SU-DHL-6 (cell line): ENCODE measurements at regions not wholly inside any gene's neighbourhood (a gene's known extent, or its start where the extent isn't known, plus 50 kb on each side); places are given as distances from the start of the nearest gene placed in this dataset.

Experiments used
- H2AFZ ChIP-seq: fragments of 200-600 bp; sonication (generic); 2 replicates; pipeline ENCODE4 v1.6.1; 2014; ENCODE audit warnings: low read depth, mild to moderate bottlenecking, moderate library complexity, mixed read lengths, antibody characterized with exemption, low read length; ENCODE audit not compliant: severe bottlenecking
- H3F3A ChIP-seq: fragments of 200-600 bp; shearing (Covaris generic); 2 replicates; pipeline ENCODE4 v1.6.0; 2016; ENCODE audit warnings: antibody characterized with exemption, mild to moderate bottlenecking; ENCODE audit not compliant: insufficient read depth
- H3K27ac ChIP-seq: fragments of 200-600 bp; sonication (generic); 2 replicates; pipeline ENCODE4 v1.5.1; 2016; ENCODE audit warnings: low read depth, mild to moderate bottlenecking, low read length, moderate library complexity, mixed read lengths
- H3K27me3 ChIP-seq: fragments of 200-600 bp; sonication (generic), shearing (Covaris generic); 2 replicates; pipeline ENCODE4 v1.6.0; 2014; ENCODE audit warnings: mild to moderate bottlenecking, low read length
- H3K36me3 ChIP-seq: fragments of 200-600 bp; sonication (generic); 2 replicates; pipeline ENCODE4 v1.6.1; 2014; ENCODE audit warnings: mild to moderate bottlenecking, low read length, mixed read lengths
- H3K4me2 ChIP-seq: fragments of 300-600, 200-600 bp; shearing (Covaris generic), sonication (generic); 2 replicates; pipeline ENCODE4 v1.6.0; 2014; ENCODE audit warnings: low read length, low read depth, mild to moderate bottlenecking; ENCODE audit not compliant: poor library complexity, severe bottlenecking
- H3K4me3 ChIP-seq: fragments of 200-600 bp; sonication (generic); 2 replicates; pipeline ENCODE4 v1.5.1; 2014; ENCODE audit warnings: antibody characterized with exemption, low read length, mild to moderate bottlenecking, mixed read lengths; ENCODE audit not compliant: insufficient read depth, poor library complexity, severe bottlenecking
- H3K79me2 ChIP-seq: fragments of 200-600 bp; sonication (generic); 2 replicates; pipeline ENCODE4 v1.6.1; 2014; ENCODE audit warnings: mild to moderate bottlenecking, low read length, moderate library complexity; ENCODE audit not compliant: insufficient read depth
- H3K9ac ChIP-seq: fragments of 200-600 bp; sonication (generic); 2 replicates; pipeline ENCODE4 v1.7.0; 2014; ENCODE audit warnings: mild to moderate bottlenecking, low read length
- H3K9me2 ChIP-seq: fragments of 200-600 bp; sonication (generic); replicated peaks from 2 replicates; pipeline ENCODE4 v1.6.1; 2014; ENCODE audit warnings: low read length; ENCODE audit not compliant: insufficient read depth
- H3K9me3 ChIP-seq: fragments of 200-600 bp; sonication (generic); 2 replicates; pipeline ENCODE4 v1.6.1; 2014; ENCODE audit warnings: low read length, mixed read lengths; ENCODE audit not compliant: insufficient read depth
- H4K20me1 ChIP-seq: fragments of 200-600 bp; sonication (generic); 2 replicates; pipeline ENCODE4 v1.6.1; 2014; ENCODE audit warnings: low read depth, mild to moderate bottlenecking, antibody characterized with exemption, low read length, moderate library complexity, mixed read lengths
- CTCF ChIP-seq: fragments of 200-600 bp; sonication (generic); IDR thresholded peaks from one replicate; pipeline ENCODE4 v1.5.1; 2017; ENCODE audit warnings: antibody characterized with exemption, mild to moderate bottlenecking, low read length, moderate library complexity; ENCODE audit not compliant: insufficient read depth, poor library complexity, severe bottlenecking
- EZH2phosphoT487 ChIP-seq: fragments of 200-600 bp; sonication (generic), shearing (Covaris generic); conservative IDR thresholded peaks from 2 replicates; pipeline ENCODE4 v1.6.1; 2018; ENCODE audit warnings: mild to moderate bottlenecking, antibody characterized with exemption, low read length, moderate library complexity, mixed read lengths

- Histone ChIP-seq H3K9ac (no peak overlapping the region), H3K27ac (no peak overlapping the region), H4K20me1 (no peaks in the 10 kb centered on the region), H3K4me3 (no peak overlapping the region), H3K79me2 (no peaks in the 10 kb centered on the region), H2AFZ (no peak overlapping the region), H3K36me3 (no peaks in the 10 kb centered on the region), H3K4me2 (no peak overlapping the region), H3F3A (no peaks in the 10 kb centered on the region), H3K27me3 (no peaks in the 10 kb centered on the region), H3K9me3 (no peaks in the 10 kb centered on the region), H3K9me2 (no peaks in the 10 kb centered on the region)
- no peak for TF ChIP-seq EZH2phosphoT487
Measured at GRCh38 chr1:5220421-5220820, 566.0 kb downstream of the AJAP1 start.

- Histone ChIP-seq H3K79me2 (no peaks in the 10 kb centered on the region), H3K4me2 (no peak overlapping the region), H3K36me3 (no peaks in the 10 kb centered on the region), H3F3A (no peaks in the 10 kb centered on the region), H3K4me3 (no peak overlapping the region), H2AFZ (no peak overlapping the region), H3K27me3 (no peaks in the 10 kb centered on the region), H3K9me2 (no peaks in the 10 kb centered on the region), H3K9ac (no peak overlapping the region), H3K9me3 (no peaks in the 10 kb centered on the region), H4K20me1 (no peaks in the 10 kb centered on the region), H3K27ac (no peak overlapping the region)
- TF ChIP-seq CTCF (no peak), EZH2phosphoT487 (no peak)
Measured at GRCh38 chr1:5200006-5200405, 545.6 kb downstream of the AJAP1 start.

- no peaks in the 10 kb centered on the region for H3K27me3 ChIP-seq
- TF ChIP-seq CTCF (no peak), EZH2phosphoT487 (no peak)
- H3K9ac ChIP-seq, result no peak overlapping the region
- H2AFZ ChIP-seq, result no peak overlapping the region
- no peak overlapping the region for H3K4me3 ChIP-seq
- H3K9me3 ChIP-seq, result no peaks in the 10 kb centered on the region
- no peaks in the 10 kb centered on the region for H4K20me1 ChIP-seq
- H3K36me3 ChIP-seq, result no peaks in the 10 kb centered on the region
- H3K79me2 ChIP-seq, result no peaks in the 10 kb centered on the region
- no peaks in the 10 kb centered on the region for H3K9me2 ChIP-seq
- no peaks in the 10 kb centered on the region for H3F3A ChIP-seq
- H3K27ac ChIP-seq, result no peak overlapping the region
- H3K4me2 ChIP-seq, result no peak overlapping the region
Measured at GRCh38 chr1:5198328-5198727, 543.9 kb downstream of the AJAP1 start.

GRCh38 chr1:5191470-5191869 lies 537.1 kb downstream of the AJAP1 start:
- H3K27me3 ChIP-seq, result no peaks in the 10 kb centered on the region
- no peaks in the 10 kb centered on the region for H3K79me2 ChIP-seq
- no peak overlapping the region for H3K27ac ChIP-seq
- no peaks in the 10 kb centered on the region for H3K9me2 ChIP-seq
- H4K20me1 ChIP-seq, result no peaks in the 10 kb centered on the region
- H3K36me3 ChIP-seq, result no peaks in the 10 kb centered on the region
- no peaks in the 10 kb centered on the region for H3K9me3 ChIP-seq
- no peak overlapping the region for H2AFZ ChIP-seq
- no peak overlapping the region for H3K9ac ChIP-seq
- no peaks in the 10 kb centered on the region for H3F3A ChIP-seq
- no peak overlapping the region for H3K4me2 ChIP-seq
- no peak overlapping the region for H3K4me3 ChIP-seq
- TF ChIP-seq CTCF (no peak), EZH2phosphoT487 (no peak)
